ENCODE measurements at regions not wholly inside any gene's neighbourhood (a gene's known extent, or its start where the extent isn't known, plus 50 kb on each side); places are given as distances from the start of the nearest gene placed in this dataset.

- CTCF ChIA-PET = no interaction called here
Observed at GRCh38 chr11:71323876-71324526, 71.6 kb upstream of the SHANK2 start.

GRCh38 chr11:71322861-71323582 is 70.6 kb upstream of the SHANK2 start:
- Histone ChIP-seq H3K36me3 (replicated peaks in 1 of 2; ENCODE audit: control insufficient read depth in 1 of 2, insufficient read depth in 2 of 2, low read length in 1 of 2) (no peaks in the 10 kb centered on the region), H2AFZ (ENCODE audit: low read depth) (no peak overlapping the region), H3K79me2 (ENCODE audit: insufficient read depth) (no peaks in the 10 kb centered on the region), H3K4me1 (ENCODE audit: control insufficient read depth in 1 of 2, insufficient read depth in 2 of 2, low read depth in 1 of 2, low read length in 1 of 2) (no peaks in the 10 kb centered on the region), H3K9me3 (no peaks in the 10 kb centered on the region), H3K9me2 (no peaks in the 10 kb centered on the region), H3F3A (replicated peaks; ENCODE audit: insufficient read depth) (no peaks in the 10 kb centered on the region), H3K4me3 (ENCODE audit: low read depth in 2 of 2, low read length in 1 of 2) (no peak overlapping the region), H4K20me1 (ENCODE audit: insufficient read depth) (no peaks in the 10 kb centered on the region), H3K27ac (ENCODE audit: low read depth in 2 of 2, low read length in 1 of 2) (no peak overlapping the region), H3K4me2 (no peak overlapping the region), H3K9ac (no peak overlapping the region), H3K27me3 (ENCODE audit: insufficient read depth) (no peaks in the 10 kb centered on the region)
- POLR2A ChIA-PET = no interaction called here
- no peak for DNase-seq
- CTCF ChIA-PET = no interaction called here
- 44% methylated on average over 13 of the region's 13 CpGs for WGBS (ENCODE audit: low lambda C conversion rate)
- no peak for TF ChIP-seq USF2 (IDR thresholded peaks at IDR 0.05; ENCODE audit: borderline replicate concordance, low read depth, low read length)
- TF ChIP-seq RCOR1 (IDR thresholded peaks at IDR 0.05; ENCODE audit: low read length) = no peak
- no peak for TF ChIP-seq RXRA (IDR thresholded peaks at IDR 0.05; ENCODE audit: borderline replicate concordance, low read depth)
- no peak for TF ChIP-seq CTCF (IDR thresholded peaks at IDR 0.05)
- no peak for TF ChIP-seq JUND (IDR thresholded peaks at IDR 0.05)
- TF ChIP-seq EP300 (IDR thresholded peaks at IDR 0.05; ENCODE audit: borderline replicate concordance in 1 of 2, low read depth in 1 of 2, low read length in 1 of 2) = no peak
- no peak for TF ChIP-seq NFIC (IDR thresholded peaks at IDR 0.05; ENCODE audit: borderline replicate concordance)
- TF ChIP-seq NRF1 (IDR thresholded peaks at IDR 0.05; ENCODE audit: low read depth, low read length) = no peak
- TF ChIP-seq RAD21 (IDR thresholded peaks at IDR 0.05; ENCODE audit: low read length) = no peak

More at GRCh38 chr11:71323876-71324526, 71.6 kb upstream of the SHANK2 start:
- Histone ChIP-seq H3K36me3 (replicated peaks in 1 of 2; ENCODE audit: control insufficient read depth in 1 of 2, insufficient read depth in 2 of 2, low read length in 1 of 2) (no peaks in the 10 kb centered on the region), H3K79me2 (ENCODE audit: insufficient read depth) (no peaks in the 10 kb centered on the region), H3K4me3 (ENCODE audit: low read depth in 2 of 2, low read length in 1 of 2) (no peak overlapping the region), H3K27ac (ENCODE audit: low read depth in 2 of 2, low read length in 1 of 2) (no peak overlapping the region), H3K4me1 (ENCODE audit: control insufficient read depth in 1 of 2, insufficient read depth in 2 of 2, low read depth in 1 of 2, low read length in 1 of 2) (no peaks in the 10 kb centered on the region), H3K4me2 (no peak overlapping the region), H3K9ac (no peak overlapping the region), H2AFZ (ENCODE audit: low read depth) (no peak overlapping the region), H3F3A (replicated peaks; ENCODE audit: insufficient read depth) (no peaks in the 10 kb centered on the region), H3K27me3 (ENCODE audit: insufficient read depth) (no peaks in the 10 kb centered on the region), H3K9me2 (no peaks in the 10 kb centered on the region), H3K9me3 (no peaks in the 10 kb centered on the region), H4K20me1 (ENCODE audit: insufficient read depth) (no peaks in the 10 kb centered on the region)
- TF ChIP-seq MAX (IDR thresholded peaks at IDR 0.05; ENCODE audit: low read depth) = no peak
- TF ChIP-seq YY1 (IDR thresholded peaks at IDR 0.05; ENCODE audit: low read depth) = no peak
- TF ChIP-seq RFX5 (IDR thresholded peaks at IDR 0.05; ENCODE audit: low read length) = no peak
- no peak for TF ChIP-seq EZH2phosphoT487 (IDR thresholded peaks at IDR 0.05; ENCODE audit: borderline replicate concordance, low read depth)
- no peak for TF ChIP-seq NFIC (IDR thresholded peaks at IDR 0.05; ENCODE audit: borderline replicate concordance)
- no peak for TF ChIP-seq SMC3 (IDR thresholded peaks at IDR 0.05; ENCODE audit: low read depth, low read length)
- TF ChIP-seq NRF1 (IDR thresholded peaks at IDR 0.05; ENCODE audit: low read depth, low read length) = no peak
- TF ChIP-seq FOXJ3 (CRISPR knock-in tag; IDR thresholded peaks at IDR 0.05) = no peak
- TF ChIP-seq JUND (IDR thresholded peaks at IDR 0.05) = no peak
- no peak for TF ChIP-seq REST (IDR thresholded peaks at IDR 0.05; ENCODE audit: low read depth, low read length)
- WGBS (ENCODE audit: low lambda C conversion rate) = 47% methylated on average over 9 of the region's 11 CpGs
- DNase-seq = no peak
- POLR2A ChIA-PET = no interaction called here

Data from SK-N-SH (cell line).